PC-3 (cell line): ENCODE measurements at regions not wholly inside any gene's neighbourhood (a gene's known extent, or its start where the extent isn't known, plus 50 kb on each side); places are given as distances from the start of the nearest gene placed in this dataset.

Experiments
- EZH2 ChIP-seq: fragments of 300-600 bp; sonication (generic); IDR thresholded peaks from one replicate; pipeline ENCODE4 v1.6.1; 2017; ENCODE audit warnings: antibody characterized with exemption, mild to moderate bottlenecking, low read length; ENCODE audit not compliant: unreplicated experiment
- EZH2phosphoT487 ChIP-seq: fragments of 300-600 bp; sonication (generic); IDR thresholded peaks from 2 replicates; pipeline ENCODE4 v1.6.1; 2018; ENCODE audit warnings: mild to moderate bottlenecking, antibody characterized with exemption, low read length, borderline replicate concordance
- TF ChIP-seq, protein P1 (sequence below): fragments of 300-600 bp; sonication (generic); conservative IDR thresholded peaks from 2 replicates; pipeline ENCODE4 v1.5.1; 2017; ENCODE audit warnings: antibody characterized with exemption, low read depth, mild to moderate bottlenecking, low read length

DNA sequence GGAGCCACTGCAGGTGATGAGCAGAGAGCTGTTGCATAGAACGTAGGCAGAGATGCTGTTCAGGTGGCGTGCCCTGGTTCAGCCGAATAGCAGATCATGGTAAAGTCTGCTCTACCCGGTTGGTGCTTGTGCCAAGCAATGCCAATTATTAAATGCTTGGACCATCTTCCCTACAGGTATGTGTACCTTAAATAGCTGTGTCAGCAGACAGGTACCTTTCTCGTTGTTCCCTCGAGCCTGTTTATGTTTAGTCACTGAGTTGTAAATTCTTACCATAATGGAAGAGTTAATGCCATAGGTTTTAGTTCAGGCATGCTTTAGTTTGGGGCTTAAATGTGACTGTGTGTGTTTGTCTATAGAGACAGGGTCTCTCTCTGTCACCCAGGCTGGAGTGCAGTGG is 112.5 kb upstream of the CPM start:
- no peak for TF ChIP-seq EZH2
- TF ChIP-seq EZH2phosphoT487: no peak
- TF ChIP-seq, protein P1, sequence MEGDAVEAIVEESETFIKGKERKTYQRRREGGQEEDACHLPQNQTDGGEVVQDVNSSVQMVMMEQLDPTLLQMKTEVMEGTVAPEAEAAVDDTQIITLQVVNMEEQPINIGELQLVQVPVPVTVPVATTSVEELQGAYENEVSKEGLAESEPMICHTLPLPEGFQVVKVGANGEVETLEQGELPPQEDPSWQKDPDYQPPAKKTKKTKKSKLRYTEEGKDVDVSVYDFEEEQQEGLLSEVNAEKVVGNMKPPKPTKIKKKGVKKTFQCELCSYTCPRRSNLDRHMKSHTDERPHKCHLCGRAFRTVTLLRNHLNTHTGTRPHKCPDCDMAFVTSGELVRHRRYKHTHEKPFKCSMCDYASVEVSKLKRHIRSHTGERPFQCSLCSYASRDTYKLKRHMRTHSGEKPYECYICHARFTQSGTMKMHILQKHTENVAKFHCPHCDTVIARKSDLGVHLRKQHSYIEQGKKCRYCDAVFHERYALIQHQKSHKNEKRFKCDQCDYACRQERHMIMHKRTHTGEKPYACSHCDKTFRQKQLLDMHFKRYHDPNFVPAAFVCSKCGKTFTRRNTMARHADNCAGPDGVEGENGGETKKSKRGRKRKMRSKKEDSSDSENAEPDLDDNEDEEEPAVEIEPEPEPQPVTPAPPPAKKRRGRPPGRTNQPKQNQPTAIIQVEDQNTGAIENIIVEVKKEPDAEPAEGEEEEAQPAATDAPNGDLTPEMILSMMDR: no peak
